GM18520 (cell line): ENCODE measurements at regions not wholly inside any gene's neighbourhood (a gene's known extent, or its start where the extent isn't known, plus 50 kb on each side); places are given as distances from the start of the nearest gene placed in this dataset.

Experiments used
- ATAC-seq: cut with Tn5 transposase; IDR thresholded peaks from one replicate; pipeline ENCODE4 v1.9.1; 2021; ENCODE audit not compliant: unreplicated experiment

DNA sequence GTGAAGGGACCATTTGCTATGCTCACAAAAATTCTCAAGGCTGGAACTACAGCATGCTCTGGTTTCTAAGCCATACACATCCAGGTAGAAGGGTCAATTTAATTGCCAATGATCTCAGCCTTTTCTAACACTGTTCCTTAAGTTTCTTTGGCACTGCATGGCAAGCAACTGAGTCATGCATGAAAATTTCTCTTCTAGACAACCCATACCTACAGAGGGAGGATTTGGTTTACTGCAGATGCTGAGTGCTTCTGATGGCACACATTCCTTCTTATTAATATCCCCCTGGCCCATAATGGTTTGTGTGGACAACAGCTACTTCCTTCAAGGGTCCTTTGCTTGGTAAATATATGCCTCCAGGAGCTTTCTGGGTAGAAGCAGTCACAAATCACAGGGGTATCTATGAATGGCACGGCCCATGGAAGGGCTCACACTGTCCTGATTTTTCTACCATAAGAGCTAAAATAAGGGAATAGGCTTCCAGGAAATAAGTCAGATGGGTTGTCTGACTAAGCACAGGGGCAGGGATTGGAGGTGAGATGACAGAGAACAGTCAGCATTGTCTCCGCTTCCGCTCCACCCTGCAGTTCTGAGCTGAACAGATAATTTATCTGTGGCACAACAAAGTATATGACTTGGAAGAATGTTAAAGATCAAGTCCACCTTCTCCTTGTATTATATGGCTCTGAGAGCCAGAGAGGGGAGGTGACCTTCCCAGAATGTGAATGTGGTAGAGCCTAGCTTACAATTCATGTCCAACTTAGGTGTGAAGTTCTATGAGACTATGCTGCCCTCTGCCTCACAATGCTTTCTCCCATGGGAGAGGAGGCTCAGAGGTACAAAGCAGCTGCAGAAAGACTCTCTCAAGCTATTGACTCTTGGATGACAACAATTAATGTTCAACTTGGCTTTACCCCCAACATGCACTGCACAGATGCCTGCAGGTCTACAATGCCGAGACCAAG is 199.2 kb upstream of the TNP1 start:
- no peak for ATAC-seq

GRCh38 chr2:217057773-217058172 is 197.9 kb upstream of the TNP1 start:
- no peak for ATAC-seq

DNA sequence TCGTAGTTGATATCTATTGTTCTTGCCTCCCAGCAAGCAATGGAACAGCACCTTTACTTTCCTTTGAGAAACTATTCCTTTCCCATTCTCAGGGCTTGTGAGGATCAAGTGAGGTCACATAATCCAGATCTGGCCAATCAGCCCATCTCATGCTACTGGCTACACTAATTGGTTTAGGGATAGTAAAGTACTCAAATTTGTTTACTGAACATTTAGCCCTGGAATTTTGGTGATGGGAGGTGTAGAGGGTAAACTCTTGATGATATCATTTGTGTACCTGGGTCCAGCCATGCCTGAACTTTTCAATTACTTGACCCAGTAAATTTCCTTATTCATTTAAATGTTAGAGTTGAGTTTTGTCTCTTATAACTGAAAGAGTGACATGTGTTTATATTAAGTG is 195.8 kb upstream of the TNP1 start:
- no peak for ATAC-seq

GRCh38 chr2:217054791-217055190 is 194.9 kb upstream of the TNP1 start:
- ATAC-seq = no peak

DNA sequence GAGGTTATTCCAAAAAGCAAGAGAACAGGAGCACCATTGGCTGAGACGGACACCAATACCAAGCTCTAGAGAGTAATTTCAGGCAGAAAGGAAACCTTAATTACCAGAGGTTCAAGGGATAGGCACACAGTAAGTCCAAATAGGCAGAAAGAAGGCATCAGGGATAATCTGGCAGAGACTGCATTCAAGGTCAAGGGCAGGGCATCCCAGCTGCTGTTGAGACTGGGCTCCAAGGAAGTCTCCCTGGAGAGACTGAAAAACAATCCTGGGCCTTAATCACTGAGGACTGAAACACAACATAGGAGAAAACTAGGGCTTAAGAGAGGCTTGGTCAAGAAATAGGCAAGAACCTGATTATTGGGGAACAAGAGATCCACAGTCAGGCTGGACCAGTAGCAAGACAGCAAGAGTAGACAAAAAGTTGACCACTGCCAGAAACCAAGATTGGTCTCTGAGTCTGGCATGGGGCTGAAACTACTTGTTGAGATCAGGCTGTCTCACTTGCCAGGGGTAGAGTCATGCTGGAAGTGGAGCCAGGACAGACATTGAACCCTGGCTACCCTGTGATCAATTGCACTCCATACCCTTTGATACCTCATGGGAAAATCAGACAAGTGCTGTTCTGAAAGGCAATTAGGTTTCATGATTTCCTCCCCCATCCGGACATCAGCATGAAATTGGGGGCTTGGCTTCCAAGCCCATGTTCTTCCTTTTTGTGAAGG is 193.2 kb upstream of the TNP1 start:
- ATAC-seq = no peak

DNA sequence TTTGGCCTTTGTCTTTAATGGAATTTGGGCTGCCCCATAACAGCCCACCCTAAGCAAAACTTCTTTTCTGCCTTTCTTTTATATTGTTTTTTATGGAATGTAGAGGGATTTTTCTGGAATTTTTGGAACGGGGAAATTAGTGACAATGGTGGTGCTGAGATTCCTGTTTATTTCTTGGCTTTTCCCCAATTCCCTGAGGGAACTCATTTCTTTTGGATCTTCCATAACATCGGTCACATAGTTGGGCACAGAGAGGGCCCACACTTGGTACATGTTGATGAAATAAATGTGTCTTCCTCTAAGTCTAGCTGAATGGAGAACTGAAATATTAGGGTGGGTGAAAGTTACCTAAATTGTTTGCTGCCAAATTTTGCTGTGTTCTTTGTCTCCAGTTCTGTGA is 191.6 kb upstream of the TNP1 start:
- ATAC-seq = no peak

- no peak for ATAC-seq
These were observed 190.1 kb upstream of the TNP1 start for GRCh38 chr2:217049956-217050355.

GRCh38 chr2:217049422-217049821 is 189.6 kb upstream of the TNP1 start:
- no peak for ATAC-seq

- no peak for ATAC-seq
These were observed 188.9 kb upstream of the TNP1 start for GRCh38 chr2:217048730-217049129.

GRCh38 chr2:217047631-217048030 is 187.8 kb upstream of the TNP1 start:
- ATAC-seq = no peak

- ATAC-seq = no peak
These were observed 187.3 kb upstream of the TNP1 start for GRCh38 chr2:217047209-217047608.

DNA sequence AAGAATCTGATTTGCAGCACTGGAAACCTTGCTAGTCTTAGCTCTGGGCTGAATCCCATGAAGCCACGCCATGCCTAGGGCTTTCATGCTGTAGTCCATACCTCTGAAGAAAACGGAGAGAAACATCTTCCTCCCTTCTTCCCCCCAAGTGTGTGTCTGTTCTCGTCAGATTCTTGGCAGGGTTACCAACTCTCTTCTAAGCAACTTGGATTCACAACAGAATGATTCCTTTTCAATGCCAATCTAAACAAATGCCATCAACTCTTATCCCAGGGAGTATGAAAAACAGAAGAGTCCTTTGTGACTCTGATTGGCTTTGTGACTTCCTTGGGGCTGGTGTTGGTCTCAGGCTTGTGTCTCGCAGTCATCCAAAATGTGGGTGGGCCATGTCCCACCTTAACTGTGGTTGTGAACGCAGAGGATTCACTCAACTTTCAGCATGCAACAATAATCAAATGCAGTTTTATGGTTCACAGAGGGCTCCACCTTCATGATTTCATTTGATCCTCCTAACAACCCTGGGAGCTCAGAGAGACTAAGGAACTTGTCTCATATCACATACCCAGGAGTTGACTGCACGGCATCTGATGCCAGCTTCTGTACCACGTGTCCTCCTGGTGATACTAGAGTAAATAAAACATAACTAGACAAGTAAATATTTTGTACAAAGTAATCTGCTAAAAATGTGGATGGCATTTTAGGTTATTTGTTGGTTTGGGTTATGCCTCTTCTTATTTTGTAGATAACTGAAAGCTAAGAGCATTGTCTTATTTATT is 186.0 kb upstream of the TNP1 start:
- no peak for ATAC-seq

DNA sequence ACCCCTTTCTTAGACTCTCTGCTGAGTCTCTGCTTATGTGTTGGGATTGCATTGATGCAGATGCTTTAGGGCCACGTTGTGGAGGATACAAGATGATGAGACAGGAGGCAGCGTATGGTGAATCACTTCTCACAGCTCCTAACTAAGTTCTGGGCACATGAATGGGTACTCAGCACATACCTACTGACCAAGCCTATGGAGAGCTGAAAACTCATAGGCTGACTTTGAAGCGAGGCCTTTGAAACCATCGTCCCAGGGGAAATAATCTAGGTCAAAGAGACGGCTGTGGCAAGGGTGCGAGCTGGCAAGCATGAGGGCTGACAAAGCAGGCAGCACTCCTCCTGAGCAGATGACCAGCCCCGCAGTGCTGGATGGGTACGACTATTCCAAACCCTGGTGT is 180.2 kb upstream of the TNP1 start:
- ATAC-seq = no peak

DNA sequence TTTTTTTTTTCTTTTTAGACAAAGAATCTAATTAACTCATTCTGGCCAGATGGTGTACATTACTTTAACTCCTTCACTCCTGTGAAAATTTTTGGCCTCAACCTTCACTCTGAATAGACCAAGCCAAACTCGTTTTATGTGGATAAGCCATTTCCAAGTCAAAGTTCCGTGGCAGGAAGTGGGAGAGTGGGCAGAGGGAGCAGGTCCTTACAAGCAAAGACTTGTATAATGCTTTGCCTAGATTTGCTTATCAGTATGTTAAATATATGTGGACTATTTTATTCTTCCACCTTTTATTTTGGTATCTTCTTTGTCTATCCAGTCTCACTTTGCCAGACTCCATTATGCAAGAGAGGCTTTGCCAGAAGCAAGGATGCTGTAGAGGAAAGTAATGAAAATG is 178.1 kb upstream of the TNP1 start:
- no peak for ATAC-seq

DNA sequence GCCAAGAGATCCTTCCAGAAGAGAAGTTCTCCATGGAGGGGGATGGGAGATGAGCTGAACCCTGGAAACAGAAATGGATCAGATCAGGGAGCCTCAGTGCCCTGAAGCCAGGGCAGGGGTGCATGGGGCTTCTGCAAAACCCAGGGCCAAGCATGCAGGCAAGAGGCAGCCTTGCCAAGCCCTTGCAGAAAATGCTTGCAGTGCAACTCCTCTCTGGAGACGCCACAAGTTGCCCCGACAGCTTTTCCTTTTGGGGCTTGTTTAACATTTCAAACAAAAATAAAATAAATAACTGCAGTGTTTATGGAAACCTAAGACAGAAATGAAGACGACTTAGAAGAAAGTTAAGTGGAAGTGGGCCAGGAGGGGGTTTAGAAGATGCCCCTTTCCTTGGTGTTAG is 177.5 kb upstream of the TNP1 start:
- no peak for ATAC-seq

- ATAC-seq = no peak
These were observed 176.1 kb upstream of the TNP1 start for GRCh38 chr2:217035967-217036366.

GRCh38 chr2:217033186-217033585 is 173.3 kb upstream of the TNP1 start:
- ATAC-seq = no peak

- ATAC-seq = no peak
These were observed 171.6 kb upstream of the TNP1 start for GRCh38 chr2:217031445-217031844.

GRCh38 chr2:217030081-217030480 is 170.2 kb upstream of the TNP1 start:
- no peak for ATAC-seq

GRCh38 chr2:217028128-217028527 is 168.3 kb upstream of the TNP1 start:
- no peak for ATAC-seq

DNA sequence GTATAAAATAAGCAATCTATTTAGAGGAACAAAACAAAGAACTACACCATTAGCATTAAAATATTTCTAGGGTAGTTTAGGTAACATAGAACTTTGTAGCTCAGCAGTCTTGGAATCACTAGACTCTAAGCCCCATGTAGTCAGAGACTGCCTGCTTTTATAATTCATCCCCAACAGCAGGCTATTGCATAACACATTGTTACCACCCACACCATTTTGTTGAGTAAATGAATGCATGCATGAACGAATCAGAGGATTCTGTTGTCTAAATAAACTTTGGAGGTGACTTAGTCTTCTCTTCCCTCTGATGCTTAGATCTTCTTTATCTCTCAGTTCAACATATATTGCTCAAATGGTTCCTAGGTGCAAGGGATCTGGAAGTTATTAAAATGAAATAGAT is 167.6 kb upstream of the TNP1 start:
- ATAC-seq = no peak

- no peak for ATAC-seq
These were observed 166.7 kb upstream of the TNP1 start for GRCh38 chr2:217026569-217026968.
